ENCODE measurements at regions not wholly inside any gene's neighbourhood (a gene's known extent, or its start where the extent isn't known, plus 50 kb on each side); places are given as distances from the start of the nearest gene placed in this dataset.

GRCh38 chr7:115731796-115732471, 298.6 kb downstream of the TFEC start:
- no peak for TF ChIP-seq POLR2AphosphoS5 (IDR thresholded peaks at IDR 0.05)
- TF ChIP-seq CTCF (IDR thresholded peaks at IDR 0.05) = no peak
